Endothelial cell of umbilical vein (primary cell): ENCODE measurements at regions not wholly inside any gene's neighbourhood (a gene's known extent, or its start where the extent isn't known, plus 50 kb on each side); places are given as distances from the start of the nearest gene placed in this dataset.

Experiments used
- BruUV-seq: library from RNA; stranded (reverse); fragments of 400-500 nt; replicated peaks from 2 replicates; lab custom pipeline; 2021; lab: Mats Ljungman, UMichigan
- CTCF ChIA-PET: fragments of 300-600, 350-600 bp; sonication (Branson Sonifier 250); formaldehyde crosslinking; loops from one replicate; lab custom pipeline; 2021; ENCODE audit warnings: antibody characterized with exemption, inconsistent platforms; lab: Charles Lee
- POLR2A ChIA-PET: fragments of 300-600, 350-600 bp; sonication (Branson Sonifier 250); formaldehyde crosslinking; loops from one replicate; lab custom pipeline; 2021; ENCODE audit warnings: antibody characterized with exemption, inconsistent platforms; lab: Charles Lee
- DNase-seq: peaks from one replicate; pipeline ENCODE4 v3.0.0-alpha.2; 2011; ENCODE audit warnings: low read depth, low spot score
- FAIRE-seq: peaks from 2 replicates; lab custom pipeline; 2011; peaks lifted over from hg19 to GRCh38; lab: Jason Lieb, UNC
- H2AFZ ChIP-seq: 2 replicates; pipeline ENCODE4 v1.6.0; 2012; ENCODE audit warnings: low read depth, low read length, control low read depth, inconsistent platforms
- H3K27ac ChIP-seq: 2 replicates; pipeline ENCODE4 v1.5.1; 2011; ENCODE audit warnings: low read depth, mild to moderate bottlenecking, control low read depth, low read length, moderate library complexity; ENCODE audit not compliant: insufficient read depth
- H3K27me3 ChIP-seq, 2 experiments: 2 replicates each; pipeline versions ENCODE4 v1.6.0 to v1.6.1; 2011; ENCODE audit warnings: low read length in 2 of 2, mixed read lengths in 1 of 2; ENCODE audit not compliant: control insufficient read depth in 2 of 2, insufficient read depth in 2 of 2
- H3K36me3 ChIP-seq, 2 experiments: 2 replicates in 1 of 2; 3 replicates in 1 of 2; pipeline ENCODE4 v1.5.1; 2011; ENCODE audit warnings: low read length in 2 of 2, mild to moderate bottlenecking in 1 of 2, moderate library complexity in 1 of 2; ENCODE audit not compliant: control insufficient read depth in 2 of 2, insufficient read depth in 2 of 2; ENCODE audit errors: extremely low read depth in 1 of 2
- H3K4me1 ChIP-seq: 3 replicates; pipeline ENCODE4 v1.5.1; 2011; ENCODE audit warnings: mild to moderate bottlenecking, low read length; ENCODE audit not compliant: control insufficient read depth, insufficient read depth; ENCODE audit errors: extremely low read depth
- H3K4me2 ChIP-seq: 2 replicates; pipeline ENCODE4 v1.6.1; 2011; ENCODE audit warnings: low read length, control low read depth, mixed read lengths; ENCODE audit not compliant: insufficient read depth
- H3K4me3 ChIP-seq, 3 experiments: fragments of 200-600 bp in 1 of 3; sonication (generic), shearing (Covaris generic) in 1 of 3; replicated peaks in 1 of 3; 2 replicates each; pipeline ENCODE4 v1.5.1; 2011 to 2016; ENCODE audit warnings: control low read depth in 3 of 3, low read length in 3 of 3, mild to moderate bottlenecking in 2 of 3, inconsistent platforms in 1 of 3, low read depth in 1 of 3, moderate library complexity in 1 of 3; ENCODE audit not compliant: insufficient read depth in 1 of 3
- H3K79me2 ChIP-seq: 2 replicates; pipeline ENCODE4 v1.6.0; 2012; ENCODE audit warnings: low read length, inconsistent platforms; ENCODE audit not compliant: control insufficient read depth, insufficient read depth
- H3K9ac ChIP-seq: replicated peaks from 2 replicates; pipeline ENCODE3; 2011; ENCODE audit warnings: low read length, control low read depth; ENCODE audit not compliant: insufficient read depth; ENCODE audit errors: extremely low read depth
- H3K9me1 ChIP-seq: replicated peaks from 3 replicates; pipeline ENCODE4 v1.6.0; 2011; ENCODE audit warnings: mild to moderate bottlenecking, low read length; ENCODE audit not compliant: control insufficient read depth, insufficient read depth; ENCODE audit errors: extremely low read depth
- H3K9me3 ChIP-seq: replicated peaks from 2 replicates; pipeline ENCODE4 v1.5.1; 2012; ENCODE audit warnings: low read length, inconsistent platforms; ENCODE audit not compliant: control insufficient read depth, insufficient read depth
- H4K20me1 ChIP-seq: replicated peaks from 2 replicates; pipeline ENCODE3; 2011; ENCODE audit warnings: mild to moderate bottlenecking, low read length; ENCODE audit not compliant: control insufficient read depth, insufficient read depth; ENCODE audit errors: extremely low read depth
- EZH2 ChIP-seq: IDR thresholded peaks from 2 replicates; pipeline ENCODE4 v1.6.1; 2012; ENCODE audit warnings: borderline replicate concordance, low read depth, mild to moderate bottlenecking, moderate library complexity, low read length, inconsistent platforms; ENCODE audit not compliant: severe bottlenecking
- FOS ChIP-seq: IDR thresholded peaks from 2 replicates; pipeline ENCODE4 v1.6.1; 2011; ENCODE audit warnings: mild to moderate bottlenecking, low read length, moderate library complexity, borderline replicate concordance; ENCODE audit not compliant: insufficient read depth
- GATA2 ChIP-seq: IDR thresholded peaks from 2 replicates; pipeline ENCODE4 v1.7.0; 2011; ENCODE audit warnings: low read depth, mild to moderate bottlenecking, moderate library complexity, mixed read lengths, low read length; ENCODE audit not compliant: insufficient read length, insufficient read depth
- JUN ChIP-seq: IDR thresholded peaks from 2 replicates; pipeline ENCODE4 v1.6.1; 2011; ENCODE audit warnings: borderline replicate concordance, low read depth; ENCODE audit not compliant: insufficient read length, insufficient read depth
- MYC ChIP-seq: IDR thresholded peaks from one replicate; pipeline ENCODE4 v1.6.1; 2011; ENCODE audit warnings: mild to moderate bottlenecking, low read depth, low read length
- POLR2AphosphoS5 ChIP-seq: IDR thresholded peaks from 2 replicates; pipeline ENCODE4 v1.6.1; 2012; ENCODE audit warnings: low read depth, mild to moderate bottlenecking, control low read depth, low read length, moderate library complexity; ENCODE audit not compliant: insufficient read depth
- dilution Hi-C: fragments of 300-500 bp; cut with MboI; formaldehyde crosslinking; loops from one replicate; pipeline ENCODE4 v1.15.0; 2019; ENCODE audit warnings: low sequenced_read_pairs; ENCODE audit not compliant: extremely low pct_ligation_motif_present
- intact Hi-C: fragments of 100-400 bp; cut with micrococcal nuclease; formaldehyde crosslinking; loops from one replicate; pipeline ENCODE4 v1.10.0; 2022
- TF ChIP-seq, protein P1 (sequence below), 2 donors: IDR thresholded peaks; 1 replicate in 1 of 2; 2 replicates in 1 of 2; pipeline ENCODE4 v1.5.1; 2011; ENCODE audit warnings: low read length in 2 of 2, mild to moderate bottlenecking in 2 of 2, moderate library complexity in 2 of 2, control low read depth in 1 of 2, inconsistent platforms in 1 of 2, low read depth in 1 of 2; ENCODE audit not compliant: insufficient read depth in 1 of 2; ENCODE audit errors: extremely low read depth in 1 of 2
- TF ChIP-seq, protein P2 (sequence below): IDR thresholded peaks from 2 replicates; pipeline ENCODE4 v1.6.1; 2011; ENCODE audit not compliant: insufficient read depth, insufficient read length

DNA sequence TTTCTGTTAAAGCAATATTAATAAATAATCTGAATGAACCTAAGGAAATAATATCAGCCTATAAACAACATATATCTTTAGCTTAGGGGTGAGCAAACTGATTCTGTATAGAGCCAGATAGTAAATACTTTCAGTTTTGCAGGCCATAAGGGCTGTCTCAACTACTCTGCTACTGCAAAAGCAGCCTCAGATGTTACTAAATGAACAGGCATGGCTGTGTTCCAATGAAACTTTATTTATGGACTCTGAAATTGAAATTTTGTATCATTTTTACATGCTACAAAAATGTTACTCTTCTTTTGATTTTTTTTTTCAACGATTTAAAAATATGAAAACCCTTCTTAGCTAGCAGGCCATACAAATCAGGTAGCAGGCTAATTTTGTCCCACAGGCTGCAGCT, 212.8 kb upstream of the PRICKLE2 start:
- Histone ChIP-seq H4K20me1 (no peaks in the 10 kb centered on the region), H3K36me3 (no peaks in the 10 kb centered on the region), H3K9me3 (no peaks in the 10 kb centered on the region), H3K9me1 (no peaks in the 10 kb centered on the region), H3K27me3 (peaks cover 17 to 18% of the 10 kb centered on the region in 2 experiments), H3K4me3 (no peak overlapping the region), H3K4me2 (no peak overlapping the region), H3K27ac (no peak overlapping the region), H3K79me2 (no peaks in the 10 kb centered on the region), H3K4me1 (no peaks in the 10 kb centered on the region), H3K9ac (no peak overlapping the region), H2AFZ (no peak overlapping the region)
- BruUV-seq, result no TSS peak
- POLR2A ChIA-PET, result no interaction called here
- TF ChIP-seq, protein P1, sequence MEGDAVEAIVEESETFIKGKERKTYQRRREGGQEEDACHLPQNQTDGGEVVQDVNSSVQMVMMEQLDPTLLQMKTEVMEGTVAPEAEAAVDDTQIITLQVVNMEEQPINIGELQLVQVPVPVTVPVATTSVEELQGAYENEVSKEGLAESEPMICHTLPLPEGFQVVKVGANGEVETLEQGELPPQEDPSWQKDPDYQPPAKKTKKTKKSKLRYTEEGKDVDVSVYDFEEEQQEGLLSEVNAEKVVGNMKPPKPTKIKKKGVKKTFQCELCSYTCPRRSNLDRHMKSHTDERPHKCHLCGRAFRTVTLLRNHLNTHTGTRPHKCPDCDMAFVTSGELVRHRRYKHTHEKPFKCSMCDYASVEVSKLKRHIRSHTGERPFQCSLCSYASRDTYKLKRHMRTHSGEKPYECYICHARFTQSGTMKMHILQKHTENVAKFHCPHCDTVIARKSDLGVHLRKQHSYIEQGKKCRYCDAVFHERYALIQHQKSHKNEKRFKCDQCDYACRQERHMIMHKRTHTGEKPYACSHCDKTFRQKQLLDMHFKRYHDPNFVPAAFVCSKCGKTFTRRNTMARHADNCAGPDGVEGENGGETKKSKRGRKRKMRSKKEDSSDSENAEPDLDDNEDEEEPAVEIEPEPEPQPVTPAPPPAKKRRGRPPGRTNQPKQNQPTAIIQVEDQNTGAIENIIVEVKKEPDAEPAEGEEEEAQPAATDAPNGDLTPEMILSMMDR (IDR thresholded peaks at IDR 0.05; ENCODE audit: extremely low read depth in 1 of 2, insufficient read depth in 1 of 2, low read depth in 1 of 2, low read length in 2 of 2), result no peak
- TF ChIP-seq JUN (no peak), FOS (no peak), MYC (no peak), EZH2 (no peak), POLR2AphosphoS5 (no peak), GATA2 (no peak)
- TF ChIP-seq, protein P2, sequence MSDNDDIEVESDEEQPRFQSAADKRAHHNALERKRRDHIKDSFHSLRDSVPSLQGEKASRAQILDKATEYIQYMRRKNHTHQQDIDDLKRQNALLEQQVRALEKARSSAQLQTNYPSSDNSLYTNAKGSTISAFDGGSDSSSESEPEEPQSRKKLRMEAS, result no peak
- DNase-seq (no peak), FAIRE-seq (no peak)
- dilution Hi-C loops, result no loop called here
- CTCF ChIA-PET, result interaction anchor here (1.8 kb wide), 2 partner anchors 10 to 25 kb away, joined by 4 to 6 read pairs; no protein-coding TSS in a partner anchor
- intact Hi-C loops, result no loop called here
